ENCODE measurements at regions not wholly inside any gene's neighbourhood (a gene's known extent, or its start where the extent isn't known, plus 50 kb on each side); places are given as distances from the start of the nearest gene placed in this dataset.

- TF ChIP-seq CTCF (IDR thresholded peaks at IDR 0.05; ENCODE audit: low read depth, low read length) (no peak), EZH2phosphoT487 (IDR thresholded peaks at IDR 0.05; ENCODE audit: low read depth) (no peak)
Observed at GRCh38 chr2:153057743-153058142, 339.3 kb downstream of the ARL6IP6 start.
